Caco-2 (cell line): ENCODE measurements at regions not wholly inside any gene's neighbourhood (a gene's known extent, or its start where the extent isn't known, plus 50 kb on each side); places are given as distances from the start of the nearest gene placed in this dataset.

Experiments used
- BruUV-seq: library from RNA; stranded (reverse); fragments of 400-500 nt; replicated peaks from 2 replicates; lab custom pipeline; 2021; lab: Mats Ljungman, UMichigan
- CTCF ChIA-PET: fragments of 300-600 bp; sonication (Branson Sonifier 250); formaldehyde crosslinking; loops from one replicate; lab custom pipeline; 2022; ENCODE audit warnings: antibody characterized with exemption; lab: Charles Lee
- POLR2A ChIA-PET: fragments of 300-600 bp; sonication (Branson Sonifier 250); formaldehyde crosslinking; loops from one replicate; lab custom pipeline; 2022; ENCODE audit warnings: antibody characterized with exemption; lab: Charles Lee
- DNase-seq, 2 experiments: peaks; one replicate each; pipeline versions ENCODE4 v3.0.0 to v3.0.0-alpha.2; 2020 to 2022
- H3K27me3 ChIP-seq: replicated peaks from 2 replicates; pipeline ENCODE4 v1.6.0; 2011; ENCODE audit warnings: low read length; ENCODE audit not compliant: control insufficient read depth, insufficient read depth
- H3K36me3 ChIP-seq: 2 replicates; pipeline ENCODE4 v1.5.1; 2011; ENCODE audit warnings: low read length; ENCODE audit not compliant: control insufficient read depth, insufficient read depth
- H3K4me1 ChIP-seq: fragments of 250-450 bp; sonication (Bioruptor Pico); 2 replicates; pipeline ENCODE4 v1.5.1; 2020; ENCODE audit warnings: mild to moderate bottlenecking
- H3K4me3 ChIP-seq: 2 replicates; pipeline ENCODE4 v1.5.1; 2011; ENCODE audit warnings: low read depth, mild to moderate bottlenecking, control low read depth, low read length
- H3K9me3 ChIP-seq: fragments of 250-450 bp; sonication (Bioruptor Pico); 2 replicates; pipeline ENCODE4 v1.5.1; 2020; ENCODE audit warnings: mild to moderate bottlenecking, moderate library complexity
- H3K27ac Mint-ChIP-seq: one replicate; pipeline ENCODE4 v1.8.0; 2022; ENCODE audit warnings: mixed read lengths; ENCODE audit not compliant: unreplicated experiment
- H3K27me3 Mint-ChIP-seq: one replicate; pipeline ENCODE4 v1.8.0; 2022; ENCODE audit warnings: mixed read lengths; ENCODE audit not compliant: insufficient read depth, unreplicated experiment
- H3K36me3 Mint-ChIP-seq: one replicate; pipeline ENCODE4 v1.8.0; 2022; ENCODE audit warnings: mild to moderate bottlenecking, mixed read lengths; ENCODE audit not compliant: insufficient read depth, unreplicated experiment
- H3K4me1 Mint-ChIP-seq: one replicate; pipeline ENCODE4 v1.8.0; 2022; ENCODE audit warnings: low read depth, mixed read lengths; ENCODE audit not compliant: unreplicated experiment
- H3K4me3 Mint-ChIP-seq: one replicate; pipeline ENCODE4 v1.8.0; 2022; ENCODE audit warnings: mild to moderate bottlenecking, moderate library complexity, mixed read lengths; ENCODE audit not compliant: unreplicated experiment
- H3K9me3 Mint-ChIP-seq: one replicate; pipeline ENCODE4 v1.8.0; 2022; ENCODE audit warnings: mixed read lengths; ENCODE audit not compliant: unreplicated experiment
- CTCF ChIP-seq, 2 experiments: fragments of 200-600 bp in 1 of 2; IDR thresholded peaks; 1 replicate in 1 of 2; 2 replicates in 1 of 2; pipeline versions ENCODE4 v1.5.1 to v1.8.0; 2011 to 2022; ENCODE audit warnings: antibody characterized with exemption in 1 of 2, control low read depth in 1 of 2, inconsistent platforms in 1 of 2, low read depth in 1 of 2, low read length in 1 of 2, mild to moderate bottlenecking in 1 of 2, moderate library complexity in 1 of 2; ENCODE audit not compliant: insufficient read depth in 1 of 2, severe bottlenecking in 1 of 2, unreplicated experiment in 1 of 2
- intact Hi-C: fragments of 100-400 bp; cut with micrococcal nuclease; formaldehyde crosslinking; loops from one replicate; pipeline ENCODE4 v1.10.0; 2022; ENCODE audit not compliant: unreplicated experiment

DNA sequence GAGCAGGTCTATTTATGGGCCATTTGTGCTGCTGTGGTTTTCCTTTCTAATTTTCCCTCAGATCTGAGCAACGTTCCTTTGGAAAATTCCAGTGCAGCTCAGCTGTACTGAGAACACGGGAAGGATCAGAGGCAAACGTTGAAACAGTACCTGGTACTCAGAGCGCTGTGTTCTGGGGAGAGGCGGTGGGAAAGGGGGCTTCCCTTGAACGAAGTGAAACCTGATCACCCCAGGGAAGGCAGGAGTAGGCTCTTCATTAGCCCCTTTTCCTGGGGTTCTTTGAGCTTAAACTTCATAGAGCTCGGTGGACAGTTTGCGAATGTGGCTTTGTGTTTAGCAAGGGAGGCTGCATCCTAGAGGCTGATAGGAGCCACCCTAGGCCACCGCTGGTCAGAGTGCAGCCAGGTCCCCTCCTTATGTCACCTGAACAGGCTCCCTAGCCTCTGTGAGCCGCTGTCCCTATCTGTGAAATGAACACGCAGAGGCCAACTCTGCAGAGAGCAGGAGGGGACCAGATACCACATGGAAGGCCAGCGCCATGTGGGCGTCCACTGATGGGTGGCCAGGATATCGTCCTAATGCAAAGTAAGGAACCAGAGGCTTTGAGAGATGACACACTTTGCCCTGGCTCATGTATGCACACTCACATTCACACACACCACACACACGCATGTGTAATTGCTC lies 1464.8 kb downstream of the BRD1 start:
- H3K36me3 ChIP-seq, result no peaks in the 10 kb centered on the region
- no peaks in the 10 kb centered on the region for H3K9me3 ChIP-seq
- no peaks in the 10 kb centered on the region for H3K9me3 Mint-ChIP-seq
- H3K4me3 Mint-ChIP-seq, result no peak overlapping the region
- ChIA-PET POLR2A (no interaction called here), CTCF (no interaction called here)
- no peaks in the 10 kb centered on the region for H3K4me1 Mint-ChIP-seq
- intact Hi-C loops, result no loop called here
- no peak for TF ChIP-seq CTCF (IDR thresholded peaks at IDR 0.05; ENCODE audit: insufficient read depth in 1 of 2, low read depth in 1 of 2, low read length in 1 of 2, severe bottlenecking in 1 of 2, unreplicated experiment in 1 of 2)
- no peak for DNase-seq
- H3K27ac Mint-ChIP-seq, result no peak overlapping the region
- no peaks in the 10 kb centered on the region for H3K27me3 Mint-ChIP-seq
- no peak overlapping the region for H3K4me3 ChIP-seq
- no peaks in the 10 kb centered on the region for H3K36me3 Mint-ChIP-seq
- no peaks in the 10 kb centered on the region for H3K27me3 ChIP-seq
- H3K4me1 ChIP-seq, result no peaks in the 10 kb centered on the region
- BruUV-seq, result no TSS peak

GRCh38 chr22:48361099-48361639 lies 1466.5 kb downstream of the BRD1 start:
- intact Hi-C loops, result no loop called here
- H3K9me3 Mint-ChIP-seq, result no peaks in the 10 kb centered on the region
- CTCF ChIA-PET, result no interaction called here
- peaks cover 3% of the 10 kb centered on the region for H3K27me3 Mint-ChIP-seq
- no peaks in the 10 kb centered on the region for H3K4me1 Mint-ChIP-seq
- no peaks in the 10 kb centered on the region for H3K36me3 Mint-ChIP-seq
- Histone ChIP-seq H3K27me3 (no peaks in the 10 kb centered on the region), H3K4me3 (no peak overlapping the region), H3K36me3 (no peaks in the 10 kb centered on the region), H3K4me1 (no peaks in the 10 kb centered on the region), H3K9me3 (no peaks in the 10 kb centered on the region)
- POLR2A ChIA-PET, result no interaction called here
- no peak for DNase-seq
- no peak overlapping the region for H3K27ac Mint-ChIP-seq
- TF ChIP-seq CTCF (IDR thresholded peaks at IDR 0.05; ENCODE audit: insufficient read depth in 1 of 2, low read depth in 1 of 2, low read length in 1 of 2, severe bottlenecking in 1 of 2, unreplicated experiment in 1 of 2), result no peak
- no TSS peak for BruUV-seq
- H3K4me3 Mint-ChIP-seq, result no peak overlapping the region

GRCh38 chr22:48359613-48359965 lies 1468.1 kb downstream of the BRD1 start:
- no TSS peak for BruUV-seq
- DNase-seq, result no peak
- intact Hi-C loops, result no loop called here
- Mint-ChIP-seq H3K9me3 (no peaks in the 10 kb centered on the region), H3K27me3 (peaks cover 3% of the 10 kb centered on the region), H3K27ac (no peak overlapping the region), H3K4me1 (no peaks in the 10 kb centered on the region), H3K4me3 (no peak overlapping the region), H3K36me3 (no peaks in the 10 kb centered on the region)
- ChIA-PET CTCF (no interaction called here), POLR2A (no interaction called here)
- Histone ChIP-seq H3K4me3 (no peak overlapping the region), H3K36me3 (no peaks in the 10 kb centered on the region), H3K9me3 (no peaks in the 10 kb centered on the region), H3K4me1 (no peaks in the 10 kb centered on the region), H3K27me3 (no peaks in the 10 kb centered on the region)
- no peak for TF ChIP-seq CTCF (IDR thresholded peaks at IDR 0.05; ENCODE audit: insufficient read depth in 1 of 2, low read depth in 1 of 2, low read length in 1 of 2, severe bottlenecking in 1 of 2, unreplicated experiment in 1 of 2)
